Kidney epithelial cell (primary cell): ENCODE measurements at regions not wholly inside any gene's neighbourhood (a gene's known extent, or its start where the extent isn't known, plus 50 kb on each side); places are given as distances from the start of the nearest gene placed in this dataset.
A peak's percentile ranks its signal among the peaks of the same experiment; 100 is the strongest.
"Not testable (repeated sequence)": the region's sequence is repeated elsewhere in the genome, so short reads cannot be mapped to it uniquely, and the experiment has no call there.

Experiments
- DNase-seq: peaks from one replicate; pipeline ENCODE4 v3.0.0-alpha.2; 2010; ENCODE audit warnings: low read depth
- H3K27me3 ChIP-seq: 2 replicates; pipeline ENCODE4 v1.6.0; 2011; ENCODE audit warnings: low read length; ENCODE audit not compliant: control insufficient read depth, insufficient read depth
- H3K36me3 ChIP-seq: 2 replicates; pipeline ENCODE4 v1.5.1; 2011; ENCODE audit warnings: low read length; ENCODE audit not compliant: control insufficient read depth, insufficient read depth
- H3K4me3 ChIP-seq: 2 replicates; pipeline ENCODE4 v1.5.1; 2011; ENCODE audit warnings: low read depth, mild to moderate bottlenecking, control low read depth, low read length
- TF ChIP-seq, protein P1 (sequence below): IDR thresholded peaks from 2 replicates; pipeline ENCODE4 v1.5.1; 2011; ENCODE audit warnings: mild to moderate bottlenecking, moderate library complexity, low read length, control low read depth, inconsistent platforms; ENCODE audit not compliant: insufficient read depth, poor library complexity, severe bottlenecking

GRCh38 chr10:44752451-44753441 is 158.4 kb upstream of the TMEM72 start:
- no peak overlapping the region for H3K4me3 ChIP-seq
- TF ChIP-seq, protein P1, sequence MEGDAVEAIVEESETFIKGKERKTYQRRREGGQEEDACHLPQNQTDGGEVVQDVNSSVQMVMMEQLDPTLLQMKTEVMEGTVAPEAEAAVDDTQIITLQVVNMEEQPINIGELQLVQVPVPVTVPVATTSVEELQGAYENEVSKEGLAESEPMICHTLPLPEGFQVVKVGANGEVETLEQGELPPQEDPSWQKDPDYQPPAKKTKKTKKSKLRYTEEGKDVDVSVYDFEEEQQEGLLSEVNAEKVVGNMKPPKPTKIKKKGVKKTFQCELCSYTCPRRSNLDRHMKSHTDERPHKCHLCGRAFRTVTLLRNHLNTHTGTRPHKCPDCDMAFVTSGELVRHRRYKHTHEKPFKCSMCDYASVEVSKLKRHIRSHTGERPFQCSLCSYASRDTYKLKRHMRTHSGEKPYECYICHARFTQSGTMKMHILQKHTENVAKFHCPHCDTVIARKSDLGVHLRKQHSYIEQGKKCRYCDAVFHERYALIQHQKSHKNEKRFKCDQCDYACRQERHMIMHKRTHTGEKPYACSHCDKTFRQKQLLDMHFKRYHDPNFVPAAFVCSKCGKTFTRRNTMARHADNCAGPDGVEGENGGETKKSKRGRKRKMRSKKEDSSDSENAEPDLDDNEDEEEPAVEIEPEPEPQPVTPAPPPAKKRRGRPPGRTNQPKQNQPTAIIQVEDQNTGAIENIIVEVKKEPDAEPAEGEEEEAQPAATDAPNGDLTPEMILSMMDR: no peak
- H3K36me3 ChIP-seq: no peaks in the 10 kb centered on the region
- no peaks in the 10 kb centered on the region for H3K27me3 ChIP-seq
- DNase-seq: peak; percentile 92

DNA sequence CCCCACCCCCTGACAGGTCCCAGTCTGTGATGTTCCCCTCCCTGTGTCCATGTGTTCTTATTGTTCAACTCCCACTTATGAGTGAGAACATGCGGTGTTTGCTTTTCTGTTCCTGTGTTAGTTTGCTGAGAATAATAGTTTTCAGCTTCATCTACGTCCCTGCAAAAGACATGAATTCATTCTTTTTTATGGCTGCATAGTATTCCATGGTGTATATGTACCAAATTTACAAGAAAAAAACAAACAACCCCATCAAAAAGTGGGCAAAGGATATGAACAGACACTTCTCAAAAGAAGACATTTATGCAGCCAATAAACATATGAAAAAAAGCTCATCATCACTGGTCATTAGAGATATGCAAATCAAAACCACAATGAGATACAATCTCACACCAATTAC is 156.8 kb upstream of the TMEM72 start:
- H3K27me3 ChIP-seq, H3K36me3 ChIP-seq, DNase-seq, H3K4me3 ChIP-seq: not testable (repeated sequence)

GRCh38 chr10:44755481-44755880 is 155.7 kb upstream of the TMEM72 start:
- DNase-seq: no peak
- H3K4me3 ChIP-seq: no peak overlapping the region
- no peaks in the 10 kb centered on the region for H3K27me3 ChIP-seq
- TF ChIP-seq, protein P1: no peak
- no peaks in the 10 kb centered on the region for H3K36me3 ChIP-seq

DNA sequence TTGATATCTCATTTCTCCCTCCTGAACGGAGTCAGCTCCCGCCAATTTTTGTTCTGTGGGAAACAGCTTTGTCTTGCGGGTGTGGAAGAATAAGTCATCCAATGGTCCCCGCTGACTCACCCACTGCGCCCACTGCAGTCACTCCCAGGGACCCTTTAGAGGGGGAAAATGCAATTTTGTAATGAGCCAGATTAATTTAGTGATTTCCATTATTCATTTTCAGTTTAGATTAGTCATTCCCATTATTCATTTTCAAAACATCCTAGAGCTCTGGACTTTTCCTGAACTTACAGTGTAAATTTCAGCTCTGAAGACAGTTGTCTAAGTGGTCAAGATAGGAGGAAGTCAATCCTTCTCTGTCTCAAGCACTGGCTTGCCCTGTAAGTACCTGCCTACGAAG is 154.9 kb upstream of the TMEM72 start:
- Histone ChIP-seq H3K36me3 (no peaks in the 10 kb centered on the region), H3K4me3 (no peak overlapping the region), H3K27me3 (no peaks in the 10 kb centered on the region)
- DNase-seq: peak; percentile 25
- TF ChIP-seq, protein P1: no peak

GRCh38 chr10:44757551-44758205 is 153.5 kb upstream of the TMEM72 start:
- Histone ChIP-seq H3K27me3 (no peaks in the 10 kb centered on the region), H3K36me3 (no peaks in the 10 kb centered on the region), H3K4me3 (no peak overlapping the region)
- DNase-seq: no peak
- TF ChIP-seq, protein P1: no peak

DNA sequence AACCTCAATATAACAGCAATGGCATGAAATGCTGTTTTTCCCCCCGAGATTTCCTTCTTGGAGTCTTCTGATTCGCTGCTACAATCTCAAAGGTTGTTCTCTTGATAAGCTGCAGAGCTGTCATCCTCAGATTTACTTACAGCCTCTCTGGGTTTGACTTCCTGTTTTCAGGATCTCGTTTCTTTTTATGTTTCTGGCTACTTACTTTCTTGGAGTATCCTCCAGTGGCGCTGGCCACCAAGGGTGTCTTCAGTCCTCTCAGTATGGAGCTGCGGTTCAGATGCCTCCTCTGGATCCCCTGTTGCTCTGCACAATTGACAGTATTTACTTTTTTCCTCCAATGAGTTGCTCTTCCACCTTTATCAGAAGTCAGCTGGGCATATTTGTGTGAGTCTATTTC is 152.0 kb upstream of the TMEM72 start:
- H3K27me3 ChIP-seq: no peaks in the 10 kb centered on the region
- no peak for DNase-seq
- H3K36me3 ChIP-seq: no peaks in the 10 kb centered on the region
- no peak overlapping the region for H3K4me3 ChIP-seq
- TF ChIP-seq, protein P1: no peak
